GM19463 (cell line): ENCODE measurements at regions not wholly inside any gene's neighbourhood (a gene's known extent, or its start where the extent isn't known, plus 50 kb on each side); places are given as distances from the start of the nearest gene placed in this dataset.
"Not testable (repeated sequence)": the region's sequence is repeated elsewhere in the genome, so short reads cannot be mapped to it uniquely, and the experiment has no call there.

Experiments used
- ATAC-seq: cut with Tn5 transposase; IDR thresholded peaks from one replicate; pipeline ENCODE4 v1.9.1; 2021; ENCODE audit warnings: mild to moderate bottlenecking, moderate library complexity; ENCODE audit not compliant: unreplicated experiment

- ATAC-seq: no peak
These were observed 239.7 kb downstream of the EMX2 start for GRCh38 chr10:117782276-117782675.

- ATAC-seq: no peak
These were observed 241.3 kb downstream of the EMX2 start for GRCh38 chr10:117783698-117784395.

DNA sequence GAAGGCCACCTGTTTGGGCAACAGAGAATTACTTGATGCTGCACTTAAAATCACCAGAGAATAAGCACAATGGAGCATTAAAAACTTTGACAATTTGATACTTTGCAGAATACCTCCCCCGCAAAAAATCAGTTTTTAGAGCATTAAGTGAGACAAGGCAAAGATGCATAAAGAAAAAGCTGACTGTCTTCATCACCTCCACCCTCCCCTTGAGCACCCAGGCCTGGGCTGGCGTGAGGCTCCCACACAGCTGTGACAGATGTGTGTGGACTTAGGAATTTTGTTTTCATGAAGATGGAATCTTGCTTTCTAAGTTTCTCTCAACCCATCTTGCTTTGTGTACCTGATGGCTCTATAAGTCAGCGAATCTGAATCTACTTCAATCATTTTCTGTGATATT is 242.2 kb downstream of the EMX2 start:
- ATAC-seq: no peak

GRCh38 chr10:117788911-117789310 is 246.4 kb downstream of the EMX2 start:
- no peak for ATAC-seq

GRCh38 chr10:117790179-117790578 is 247.6 kb downstream of the EMX2 start:
- ATAC-seq: no peak

GRCh38 chr10:117790621-117791020 is 248.1 kb downstream of the EMX2 start:
- ATAC-seq: no peak

DNA sequence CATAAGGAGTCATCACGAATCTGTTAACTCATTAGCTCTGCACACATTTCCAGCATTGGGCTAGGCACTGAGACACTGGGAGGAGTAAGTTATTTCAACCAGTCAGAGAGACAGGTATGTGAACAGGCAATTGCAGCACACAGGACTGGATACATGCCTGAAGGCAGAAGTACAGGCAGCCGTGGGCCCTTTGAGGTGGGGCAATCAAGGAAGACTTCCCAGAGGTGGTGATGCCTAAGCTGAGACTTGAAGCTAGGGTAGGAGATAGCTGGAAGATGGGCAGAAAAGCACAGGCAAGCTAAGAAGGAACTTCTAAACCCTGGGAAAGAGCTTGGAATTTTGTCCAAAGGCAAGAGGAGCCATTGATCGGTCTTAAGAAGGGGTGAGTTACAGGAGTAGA is 249.7 kb downstream of the EMX2 start:
- no peak for ATAC-seq

GRCh38 chr10:117796130-117796745 is 250.5 kb downstream of the RAB11FIP2 start:
- no peak for ATAC-seq

DNA sequence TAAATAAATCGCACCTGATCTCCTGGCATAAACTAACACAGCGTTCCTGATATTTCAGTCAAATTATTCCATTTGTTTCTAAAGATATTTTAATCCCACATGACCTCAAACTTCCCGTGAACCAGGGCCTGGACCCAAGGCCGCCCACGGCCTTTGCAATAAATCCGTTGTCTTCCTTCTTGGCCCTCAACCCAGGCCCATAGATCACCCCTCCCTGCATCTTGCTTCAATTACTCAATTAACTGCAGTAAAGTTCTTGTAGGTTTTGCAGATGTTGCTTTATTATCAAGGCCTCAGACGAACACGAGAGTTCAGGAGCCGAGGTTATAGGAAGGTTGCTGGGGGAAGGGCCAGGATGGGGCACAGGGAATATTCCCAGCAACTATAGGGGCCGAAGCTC is 249.4 kb downstream of the RAB11FIP2 start:
- no peak for ATAC-seq

DNA sequence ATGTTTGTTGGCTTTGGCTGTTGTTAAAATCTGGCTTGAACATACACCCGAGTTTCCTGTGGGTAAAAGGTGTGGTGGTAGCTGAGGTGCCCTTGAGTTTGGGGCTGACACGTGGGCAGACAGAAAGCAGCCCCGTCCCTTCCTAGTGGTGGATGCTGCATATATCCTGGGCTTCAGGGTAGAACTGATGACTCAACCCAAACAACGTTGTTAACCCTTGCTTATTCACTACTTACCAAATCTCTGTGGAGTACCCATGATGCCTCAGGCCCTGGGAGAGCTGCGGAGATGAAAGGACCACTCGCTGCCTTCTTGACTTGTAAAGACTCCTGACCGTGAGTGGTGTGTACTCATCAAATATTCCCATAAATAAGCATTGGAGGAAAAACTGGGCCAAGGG is 245.1 kb downstream of the RAB11FIP2 start:
- no peak for ATAC-seq

DNA sequence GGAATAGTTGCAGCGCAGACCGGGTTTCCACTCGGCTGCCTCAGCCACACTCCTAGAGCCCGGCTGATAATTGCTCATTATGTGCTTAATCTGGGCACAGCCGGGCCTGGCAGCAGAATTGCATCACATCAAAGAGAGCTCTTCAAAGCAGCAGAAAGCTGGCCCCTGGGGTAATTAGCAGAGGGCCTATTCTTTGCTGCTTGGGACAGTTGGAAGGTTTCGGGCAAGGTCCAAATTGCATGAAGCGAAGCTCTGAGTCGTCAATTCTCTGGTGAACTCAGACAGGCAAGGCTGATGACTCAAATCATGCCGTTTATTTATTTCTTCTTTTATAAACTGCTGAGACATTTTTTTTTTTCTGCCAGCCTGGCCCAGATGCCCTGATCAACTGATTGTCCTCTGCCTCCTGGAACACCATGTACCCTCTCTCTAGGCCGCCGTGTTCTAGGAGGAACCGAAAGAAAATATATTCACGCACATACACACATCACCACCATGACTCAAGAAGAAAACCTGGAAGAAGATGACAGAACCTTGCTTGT is 242.2 kb downstream of the RAB11FIP2 start:
- ATAC-seq: no peak

- no peak for ATAC-seq
These were observed 241.6 kb downstream of the RAB11FIP2 start for GRCh38 chr10:117805139-117805538.

- no peak for ATAC-seq
These were observed 239.3 kb downstream of the RAB11FIP2 start for GRCh38 chr10:117807441-117807840.

GRCh38 chr10:117815816-117816215 is 230.9 kb downstream of the RAB11FIP2 start:
- not testable (repeated sequence) for ATAC-seq

DNA sequence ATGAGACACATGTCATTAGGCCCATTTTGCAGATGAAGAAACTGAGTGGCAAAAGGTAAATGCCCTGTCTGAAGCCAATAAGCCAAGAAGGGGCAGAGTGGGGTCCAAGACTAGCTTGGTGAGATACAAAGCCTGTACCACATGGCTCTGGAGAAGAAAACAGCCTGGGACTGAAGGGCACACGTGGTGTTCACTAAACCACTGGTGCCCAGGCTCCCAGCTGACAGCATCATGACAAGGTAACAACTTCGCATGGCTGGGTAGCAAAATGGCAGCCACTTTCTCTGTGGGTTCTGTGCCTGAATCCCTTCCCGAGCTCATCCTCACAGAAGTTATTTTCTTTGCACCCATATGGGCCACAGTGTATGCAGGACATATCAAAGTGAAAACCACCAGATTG is 229.6 kb downstream of the RAB11FIP2 start:
- ATAC-seq: no peak

- no peak for ATAC-seq
These were observed 228.0 kb downstream of the RAB11FIP2 start for GRCh38 chr10:117818721-117819120.

DNA sequence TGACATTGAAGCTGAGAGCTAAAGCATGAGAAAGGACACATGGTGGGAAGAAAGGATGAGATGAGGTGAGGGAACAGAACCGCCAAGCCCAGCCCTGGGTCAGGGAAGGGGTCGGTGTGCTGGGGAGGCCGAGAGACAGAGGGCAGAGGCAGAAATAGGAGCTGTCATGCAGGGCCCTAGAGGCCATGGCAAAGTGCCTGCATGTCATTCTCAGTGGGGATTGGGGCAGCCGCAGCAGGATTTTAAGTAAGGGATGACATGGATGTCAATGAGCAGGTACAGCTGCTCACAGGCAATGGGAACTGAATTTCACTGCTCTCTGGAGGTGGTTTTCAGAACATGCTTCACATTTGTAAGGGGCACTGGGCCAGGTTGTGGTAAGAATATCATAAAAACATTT is 227.4 kb downstream of the RAB11FIP2 start:
- ATAC-seq: no peak

DNA sequence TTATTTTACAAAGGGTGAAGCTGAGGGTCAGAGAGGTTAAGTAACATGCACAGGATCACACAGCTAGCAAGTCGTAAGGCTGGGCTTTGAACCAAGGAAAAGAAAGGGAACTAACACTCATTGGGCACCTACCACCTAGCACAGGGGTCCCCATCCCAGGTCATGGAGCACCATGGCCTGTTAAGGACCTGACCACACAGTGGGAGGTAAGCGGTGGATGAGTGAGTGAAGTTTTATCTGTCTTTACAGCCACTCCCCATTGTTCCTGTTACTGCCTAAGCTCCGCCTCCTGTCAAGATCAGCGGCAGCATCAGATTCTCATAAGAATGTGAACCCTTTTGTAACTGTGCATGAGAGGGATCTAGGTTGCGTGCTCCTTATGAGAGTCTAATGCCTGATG is 222.8 kb downstream of the RAB11FIP2 start:
- no peak for ATAC-seq

- ATAC-seq: no peak
These were observed 216.5 kb downstream of the RAB11FIP2 start for GRCh38 chr10:117830205-117830604.

GRCh38 chr10:117830787-117831212 is 215.9 kb downstream of the RAB11FIP2 start:
- no peak for ATAC-seq

DNA sequence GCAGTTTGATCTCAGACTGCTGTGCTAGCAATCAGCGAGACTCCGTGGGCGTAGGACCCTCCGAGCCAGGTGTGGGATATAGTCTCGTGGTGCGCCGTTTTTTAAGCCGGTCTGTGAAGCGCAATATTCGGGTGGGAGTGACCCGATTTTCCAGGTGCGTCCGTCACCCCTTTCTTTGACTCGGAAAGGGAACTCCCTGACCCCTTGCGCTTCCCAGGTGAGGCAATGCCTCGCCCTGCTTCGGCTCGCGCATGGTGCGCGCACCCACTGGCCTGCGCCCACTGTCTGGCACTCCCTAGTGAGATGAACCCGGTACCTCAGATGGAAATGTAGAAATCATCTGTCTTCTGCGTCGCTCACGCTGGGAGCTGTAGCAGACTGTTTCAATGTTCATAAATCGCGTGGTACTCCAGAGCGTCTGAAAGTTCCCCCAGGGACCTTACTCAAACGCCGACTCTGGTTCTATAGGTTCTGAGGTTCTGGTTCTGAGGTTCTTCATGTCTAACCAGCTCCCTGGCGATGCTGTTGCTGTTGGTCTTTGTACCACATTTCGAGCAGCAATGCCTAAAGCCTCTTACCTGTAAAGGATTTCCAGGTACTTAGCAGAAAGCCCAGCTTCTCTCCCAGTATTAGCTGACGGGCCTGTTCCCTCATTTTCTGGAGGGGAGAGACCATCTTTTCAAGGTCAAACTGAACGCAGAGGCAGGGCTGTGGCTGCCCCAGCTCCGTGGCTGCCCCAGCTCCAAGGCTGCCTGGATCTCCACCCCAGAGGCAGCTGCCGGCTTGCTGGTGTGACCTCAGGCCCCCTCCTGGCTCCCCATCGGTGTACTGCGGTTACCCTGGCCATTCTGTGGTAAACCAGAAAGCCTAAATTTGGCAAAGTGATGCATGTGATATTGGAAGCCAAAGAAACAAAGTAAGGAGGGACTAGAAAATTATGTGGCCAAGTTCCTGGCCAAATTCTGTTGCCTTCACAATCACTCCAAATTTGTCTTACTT is 207.9 kb downstream of the RAB11FIP2 start:
- ATAC-seq: not testable (repeated sequence)
